H1 (cell line): ENCODE measurements at regions not wholly inside any gene's neighbourhood (a gene's known extent, or its start where the extent isn't known, plus 50 kb on each side); places are given as distances from the start of the nearest gene placed in this dataset.

Source experiments
- BACH1 ChIP-seq: IDR thresholded peaks from 2 replicates; pipeline ENCODE4 v1.6.1; 2012; ENCODE audit warnings: low read length, improper control_type of control experiment
- CEBPB ChIP-seq: IDR thresholded peaks from 2 replicates; pipeline ENCODE4 v1.6.1; 2012; ENCODE audit warnings: low read depth, low read length
- CTCF ChIP-seq, 3 experiments: IDR thresholded peaks; 1 replicate in 2 of 3; 2 replicates in 1 of 3; pipeline versions ENCODE4 v1.5.1 to v1.6.1; 2011; ENCODE audit warnings: low read length in 3 of 3, mild to moderate bottlenecking in 3 of 3, inconsistent platforms in 2 of 3, low read depth in 1 of 3, moderate library complexity in 1 of 3; ENCODE audit not compliant: insufficient read depth in 1 of 3; ENCODE audit errors: control extremely low read depth in 1 of 3
- EZH2 ChIP-seq: fragments of 200-600 bp; sonication (generic); IDR thresholded peaks from 2 replicates; pipeline ENCODE4 v1.7.1; 2012; ENCODE audit warnings: low read depth, mild to moderate bottlenecking, moderate library complexity, low read length, inconsistent platforms; ENCODE audit not compliant: severe bottlenecking
- JUN ChIP-seq: IDR thresholded peaks from 2 replicates; pipeline ENCODE4 v1.6.1; 2011; ENCODE audit warnings: low read depth, mild to moderate bottlenecking, improper control_type of control experiment, low read length
- NANOG ChIP-seq: IDR thresholded peaks from 2 replicates; pipeline ENCODE4 v1.6.1; 2011; ENCODE audit warnings: low read length, low read depth, mild to moderate bottlenecking, inconsistent platforms; ENCODE audit not compliant: insufficient read depth, poor library complexity, severe bottlenecking
- POLR2A ChIP-seq, 2 experiments: IDR thresholded peaks; 1 replicate in 1 of 2; 2 replicates in 1 of 2; pipeline ENCODE4 v1.6.1; 2011; ENCODE audit warnings: low read depth in 2 of 2, low read length in 2 of 2, mild to moderate bottlenecking in 2 of 2; ENCODE audit errors: control extremely low read depth in 1 of 2
- RAD21 ChIP-seq, 2 experiments: IDR thresholded peaks in 1 of 2; conservative IDR thresholded peaks in 1 of 2; 2 replicates each; pipeline ENCODE4 v1.6.1; 2011; ENCODE audit warnings: low read depth in 2 of 2, low read length in 2 of 2, improper control_type of control experiment in 1 of 2, inconsistent platforms in 1 of 2, mild to moderate bottlenecking in 1 of 2, moderate library complexity in 1 of 2
- RFX5 ChIP-seq: IDR thresholded peaks from 2 replicates; pipeline ENCODE4 v1.6.1; 2011; ENCODE audit warnings: low read depth, low read length, improper control_type of control experiment, borderline replicate concordance
- SRF ChIP-seq: IDR thresholded peaks from 2 replicates; pipeline ENCODE4 v1.6.1; 2011; ENCODE audit warnings: mild to moderate bottlenecking, low read depth, low read length, moderate library complexity
- TAF1 ChIP-seq: IDR thresholded peaks from 2 replicates; pipeline ENCODE4 v1.6.1; 2011; ENCODE audit warnings: mild to moderate bottlenecking, low read depth, low read length
- TEAD4 ChIP-seq: IDR thresholded peaks from 2 replicates; pipeline ENCODE4 v1.6.1; 2012; ENCODE audit warnings: low read depth, low read length, inconsistent platforms, mixed read lengths
- ZNF274 ChIP-seq: IDR thresholded peaks from 2 replicates; pipeline ENCODE4 v1.7.0; 2012; ENCODE audit warnings: low read length, borderline replicate concordance; ENCODE audit errors: extremely low read depth
- TF ChIP-seq, protein P1 (sequence below): IDR thresholded peaks from 2 replicates; pipeline ENCODE4 v1.6.1; 2012; ENCODE audit warnings: inconsistent platforms

DNA sequence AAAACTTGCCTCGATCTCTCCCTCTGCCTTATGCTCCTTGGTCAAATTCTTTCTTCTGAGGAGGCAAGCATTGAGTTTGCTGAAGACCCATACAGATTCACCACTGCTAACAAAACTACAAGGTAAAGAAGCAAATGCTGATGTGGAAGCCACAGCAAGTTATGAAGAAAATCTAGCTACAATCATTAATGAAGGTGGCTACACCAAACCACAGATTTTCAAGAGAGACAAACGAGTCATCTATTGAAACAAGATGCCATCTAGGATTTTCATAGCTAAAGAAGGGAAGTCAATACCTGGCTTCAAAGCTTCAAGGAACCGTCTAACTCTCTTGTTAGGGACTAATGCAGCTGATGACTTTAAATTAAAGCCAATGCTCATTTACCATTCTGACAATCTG, 203.2 kb downstream of the METTL4 start:
- TF ChIP-seq, protein P1, sequence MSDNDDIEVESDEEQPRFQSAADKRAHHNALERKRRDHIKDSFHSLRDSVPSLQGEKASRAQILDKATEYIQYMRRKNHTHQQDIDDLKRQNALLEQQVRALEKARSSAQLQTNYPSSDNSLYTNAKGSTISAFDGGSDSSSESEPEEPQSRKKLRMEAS: no peak
- TF ChIP-seq CTCF (IDR thresholded peaks at IDR 0.05; ENCODE audit: control extremely low read depth in 1 of 3, insufficient read depth in 1 of 3, low read depth in 1 of 3, low read length in 3 of 3): no peak
- no peak for TF ChIP-seq EZH2
- TF ChIP-seq ZNF274: no peak
- TF ChIP-seq TEAD4: no peak
- no peak for TF ChIP-seq POLR2A (IDR thresholded peaks at IDR 0.05; ENCODE audit: control extremely low read depth in 1 of 2, low read depth in 2 of 2, low read length in 2 of 2)
- no peak for TF ChIP-seq RAD21 (IDR thresholded peaks at IDR 0.05 in 1 of 2, conservative IDR thresholded peaks at IDR 0.05 in 1 of 2; ENCODE audit: low read depth in 2 of 2, low read length in 2 of 2)
- no peak for TF ChIP-seq RFX5
- no peak for TF ChIP-seq SRF
- no peak for TF ChIP-seq NANOG
- no peak for TF ChIP-seq BACH1
- no peak for TF ChIP-seq CEBPB
- no peak for TF ChIP-seq JUN
- TF ChIP-seq TAF1: no peak
